ENCODE measurements at regions not wholly inside any gene's neighbourhood (a gene's known extent, or its start where the extent isn't known, plus 50 kb on each side); places are given as distances from the start of the nearest gene placed in this dataset.
A peak's percentile ranks its signal among the peaks of the same experiment; 100 is the strongest.
"Not testable (repeated sequence)": the region's sequence is repeated elsewhere in the genome, so short reads cannot be mapped to it uniquely, and the experiment has no call there.

- not testable (repeated sequence) for DNase-seq
Measured at GRCh38 chr17:77533697-77534096, 392.9 kb downstream of the SEC14L1 start.

GRCh38 chr17:77534137-77534536 is 393.4 kb downstream of the SEC14L1 start:
- DNase-seq = no peak

- no peak for DNase-seq
Measured at GRCh38 chr17:77535435-77535834, 394.7 kb downstream of the SEC14L1 start.

- no peak for DNase-seq
Measured at GRCh38 chr17:77535892-77536291, 395.1 kb downstream of the SEC14L1 start.

- DNase-seq = no peak
Measured at GRCh38 chr17:77537566-77537965, 396.8 kb downstream of the SEC14L1 start.

- DNase-seq = no peak
Measured at GRCh38 chr17:77540531-77540930, 399.8 kb downstream of the SEC14L1 start.

- no peak for DNase-seq
Measured at GRCh38 chr17:77540975-77541374, 400.2 kb downstream of the SEC14L1 start.

GRCh38 chr17:77542011-77542410 is 401.2 kb downstream of the SEC14L1 start:
- no peak for DNase-seq

- DNase-seq = peak; percentile 91
Measured at GRCh38 chr17:77542551-77543490, 402.1 kb downstream of the SEC14L1 start.

- peak; percentile 64 for DNase-seq
Measured at GRCh38 chr17:77543801-77544200, 403.0 kb downstream of the SEC14L1 start.

GRCh38 chr17:77544347-77545110 is 403.8 kb downstream of the SEC14L1 start:
- no peak for DNase-seq

- peak; percentile 51 for DNase-seq
Measured at GRCh38 chr17:77546772-77547241, 406.0 kb downstream of the SEC14L1 start.

- DNase-seq = no peak
Measured at GRCh38 chr17:77548967-77549366, 408.2 kb downstream of the SEC14L1 start.

GRCh38 chr17:77549726-77550366 is 408.7 kb upstream of the TNRC6C start:
- peak; percentile 56 for DNase-seq

GRCh38 chr17:77553459-77554066 is 404.9 kb upstream of the TNRC6C start:
- DNase-seq = no peak

- peak; percentile 42 for DNase-seq
Measured at GRCh38 chr17:77555121-77555591, 403.3 kb upstream of the TNRC6C start.

- peak; percentile 80 for DNase-seq
Measured at GRCh38 chr17:77555741-77556291, 402.7 kb upstream of the TNRC6C start.

GRCh38 chr17:77556383-77557061 is 402.0 kb upstream of the TNRC6C start:
- peak; percentile 75 for DNase-seq

GRCh38 chr17:77558846-77559626 is 399.5 kb upstream of the TNRC6C start:
- no peak for DNase-seq

- no peak for DNase-seq
Measured at GRCh38 chr17:77560381-77560780, 398.1 kb upstream of the TNRC6C start.

- no peak for DNase-seq
Measured at GRCh38 chr17:77560841-77561240, 397.7 kb upstream of the TNRC6C start.
